ENCODE measurements at regions not wholly inside any gene's neighbourhood (a gene's known extent, or its start where the extent isn't known, plus 50 kb on each side); places are given as distances from the start of the nearest gene placed in this dataset.
"Not testable (repeated sequence)": the region's sequence is repeated elsewhere in the genome, so short reads cannot be mapped to it uniquely, and the experiment has no call there.

GRCh38 chr5:44543511-44543910 is 154.3 kb upstream of the FGF10 start:
- DNase-seq (ENCODE audit: low read depth) = no peak

GRCh38 chr5:44542470-44542869 is 153.2 kb upstream of the FGF10 start:
- no peak for DNase-seq (ENCODE audit: low read depth)

GRCh38 chr5:44539602-44539919 is 150.3 kb upstream of the FGF10 start:
- DNase-seq (ENCODE audit: low read depth) = no peak

- DNase-seq (ENCODE audit: low read depth) = no peak
These were observed 149.8 kb upstream of the FGF10 start for GRCh38 chr5:44538797-44539601.

GRCh38 chr5:44536650-44537260 is 147.5 kb upstream of the FGF10 start:
- peak; percentile 7 for DNase-seq (ENCODE audit: low read depth)

GRCh38 chr5:44535621-44536020 is 146.4 kb upstream of the FGF10 start:
- no peak for DNase-seq (ENCODE audit: low read depth)

- DNase-seq (ENCODE audit: low read depth) = no peak
These were observed 143.8 kb upstream of the FGF10 start for GRCh38 chr5:44532981-44533380.

- DNase-seq (ENCODE audit: low read depth) = not testable (repeated sequence)
These were observed 142.5 kb upstream of the FGF10 start for GRCh38 chr5:44531756-44532155.

- DNase-seq (ENCODE audit: low read depth) = not testable (repeated sequence)
These were observed 141.6 kb upstream of the FGF10 start for GRCh38 chr5:44530783-44531182.

- DNase-seq (ENCODE audit: low read depth) = no peak
These were observed 122.4 kb upstream of the FGF10 start for GRCh38 chr5:44511596-44511995.

- no peak for DNase-seq (ENCODE audit: low read depth)
These were observed 117.3 kb upstream of the FGF10 start for GRCh38 chr5:44506561-44506960.

GRCh38 chr5:44499381-44499780 is 110.2 kb upstream of the FGF10 start:
- DNase-seq (ENCODE audit: low read depth) = no peak

GRCh38 chr5:44497606-44498005 is 108.4 kb upstream of the FGF10 start:
- no peak for DNase-seq (ENCODE audit: low read depth)

GRCh38 chr5:44495280-44495679 is 106.1 kb upstream of the FGF10 start:
- DNase-seq (ENCODE audit: low read depth) = no peak

GRCh38 chr5:44489759-44490158 is 100.5 kb upstream of the FGF10 start:
- DNase-seq (ENCODE audit: low read depth) = no peak

GRCh38 chr5:44486591-44486990 is 97.4 kb upstream of the FGF10 start:
- DNase-seq (ENCODE audit: low read depth) = no peak

GRCh38 chr5:44454002-44454401 is 64.8 kb upstream of the FGF10 start:
- DNase-seq (ENCODE audit: low read depth) = no peak

GRCh38 chr5:44446399-44446798 is 57.2 kb upstream of the FGF10 start:
- DNase-seq (ENCODE audit: low read depth) = no peak

- DNase-seq (ENCODE audit: low read depth) = no peak
These were observed 54.0 kb upstream of the FGF10 start for GRCh38 chr5:44443172-44443571.

GRCh38 chr5:44441460-44441859 is 52.2 kb upstream of the FGF10 start:
- DNase-seq (ENCODE audit: low read depth) = no peak

- DNase-seq (ENCODE audit: low read depth) = no peak
These were observed 51.0 kb upstream of the FGF10 start for GRCh38 chr5:44440186-44440585.

Data from CMK (cell line).